ENCODE measurements at regions not wholly inside any gene's neighbourhood (a gene's known extent, or its start where the extent isn't known, plus 50 kb on each side); places are given as distances from the start of the nearest gene placed in this dataset.

- Histone ChIP-seq H3K9me3 (ENCODE audit: control insufficient read depth in 4 of 4, low read length in 3 of 4) (no peaks in the 10 kb centered on the region), H3K9ac (ENCODE audit: low read depth in 1 of 2, low read length in 2 of 2) (no peak overlapping the region), H3K4me1 (ENCODE audit: control insufficient read depth in 4 of 4, insufficient read depth in 4 of 4, low read length in 3 of 4) (no peaks in the 10 kb centered on the region), H3K27me3 (ENCODE audit: control insufficient read depth in 4 of 4, insufficient read depth in 4 of 4, low read length in 3 of 4) (no peaks in the 10 kb centered on the region), H3K4me3 (ENCODE audit: low read depth in 1 of 3, low read length in 3 of 3) (no peak overlapping the region), H3K27ac (ENCODE audit: low read depth in 1 of 2, low read length in 2 of 2) (no peak overlapping the region), H3K36me3 (ENCODE audit: control insufficient read depth in 4 of 4, insufficient read depth in 3 of 4, low read depth in 1 of 4, low read length in 3 of 4) (no peaks in the 10 kb centered on the region)
- DNase-seq (ENCODE audit: low spot score), result no peak
- TF ChIP-seq, protein P1, sequence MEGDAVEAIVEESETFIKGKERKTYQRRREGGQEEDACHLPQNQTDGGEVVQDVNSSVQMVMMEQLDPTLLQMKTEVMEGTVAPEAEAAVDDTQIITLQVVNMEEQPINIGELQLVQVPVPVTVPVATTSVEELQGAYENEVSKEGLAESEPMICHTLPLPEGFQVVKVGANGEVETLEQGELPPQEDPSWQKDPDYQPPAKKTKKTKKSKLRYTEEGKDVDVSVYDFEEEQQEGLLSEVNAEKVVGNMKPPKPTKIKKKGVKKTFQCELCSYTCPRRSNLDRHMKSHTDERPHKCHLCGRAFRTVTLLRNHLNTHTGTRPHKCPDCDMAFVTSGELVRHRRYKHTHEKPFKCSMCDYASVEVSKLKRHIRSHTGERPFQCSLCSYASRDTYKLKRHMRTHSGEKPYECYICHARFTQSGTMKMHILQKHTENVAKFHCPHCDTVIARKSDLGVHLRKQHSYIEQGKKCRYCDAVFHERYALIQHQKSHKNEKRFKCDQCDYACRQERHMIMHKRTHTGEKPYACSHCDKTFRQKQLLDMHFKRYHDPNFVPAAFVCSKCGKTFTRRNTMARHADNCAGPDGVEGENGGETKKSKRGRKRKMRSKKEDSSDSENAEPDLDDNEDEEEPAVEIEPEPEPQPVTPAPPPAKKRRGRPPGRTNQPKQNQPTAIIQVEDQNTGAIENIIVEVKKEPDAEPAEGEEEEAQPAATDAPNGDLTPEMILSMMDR (IDR thresholded peaks at IDR 0.05; ENCODE audit: low read depth, low read length, missing input control), result no peak
- TF ChIP-seq NR2F2 (IDR thresholded peaks at IDR 0.05) (no peak), MAX (IDR thresholded peaks at IDR 0.05) (no peak), EGR1 (IDR thresholded peaks at IDR 0.05; ENCODE audit: low read depth in 2 of 2) (no peak), TAF1 (conservative IDR thresholded peaks at IDR 0.05) (no peak), FOXA1 (IDR thresholded peaks at IDR 0.05) (no peak)
- 95% methylated on average over 18 of the region's 18 CpGs for WGBS
Observed at GRCh38 chr11:70528794-70529580, 130.7 kb downstream of the CTTN start.

GRCh38 chr11:70530010-70530409 lies 131.7 kb downstream of the CTTN start:
- Histone ChIP-seq H3K27me3 (ENCODE audit: control insufficient read depth in 4 of 4, insufficient read depth in 4 of 4, low read length in 3 of 4) (no peaks in the 10 kb centered on the region), H3K9me3 (ENCODE audit: control insufficient read depth in 4 of 4, low read length in 3 of 4) (no peaks in the 10 kb centered on the region), H3K27ac (ENCODE audit: low read depth in 1 of 2, low read length in 2 of 2) (no peak overlapping the region), H3K36me3 (ENCODE audit: control insufficient read depth in 4 of 4, insufficient read depth in 3 of 4, low read depth in 1 of 4, low read length in 3 of 4) (no peaks in the 10 kb centered on the region), H3K4me1 (ENCODE audit: control insufficient read depth in 4 of 4, insufficient read depth in 4 of 4, low read length in 3 of 4) (no peaks in the 10 kb centered on the region), H3K9ac (ENCODE audit: low read depth in 1 of 2, low read length in 2 of 2) (no peak overlapping the region), H3K4me3 (ENCODE audit: low read depth in 1 of 3, low read length in 3 of 3) (no peak overlapping the region)
- DNase-seq (ENCODE audit: low spot score), result no peak
- WGBS, result 95% methylated on average over 10 of the region's 10 CpGs
- no peak for TF ChIP-seq ZBTB33 (IDR thresholded peaks at IDR 0.05)
- TF ChIP-seq ATF3 (IDR thresholded peaks at IDR 0.05), result no peak
- TF ChIP-seq HNF4G (IDR thresholded peaks at IDR 0.05), result no peak
- TF ChIP-seq GABPA (IDR thresholded peaks at IDR 0.05 in 1 of 2, conservative IDR thresholded peaks at IDR 0.05 in 1 of 2), result no peak
- no peak for TF ChIP-seq TAF1 (conservative IDR thresholded peaks at IDR 0.05)
- TF ChIP-seq JUND (IDR thresholded peaks at IDR 0.05), result no peak
- TF ChIP-seq EGR1 (IDR thresholded peaks at IDR 0.05; ENCODE audit: low read depth in 2 of 2), result no peak
- no peak for TF ChIP-seq FOXA1 (IDR thresholded peaks at IDR 0.05)

- Histone ChIP-seq H3K4me3 (ENCODE audit: low read depth in 1 of 3, low read length in 3 of 3) (no peak overlapping the region), H3K4me1 (ENCODE audit: control insufficient read depth in 4 of 4, insufficient read depth in 4 of 4, low read length in 3 of 4) (no peaks in the 10 kb centered on the region), H3K9me3 (ENCODE audit: control insufficient read depth in 4 of 4, low read length in 3 of 4) (no peaks in the 10 kb centered on the region), H3K36me3 (ENCODE audit: control insufficient read depth in 4 of 4, insufficient read depth in 3 of 4, low read depth in 1 of 4, low read length in 3 of 4) (no peaks in the 10 kb centered on the region), H3K27me3 (ENCODE audit: control insufficient read depth in 4 of 4, insufficient read depth in 4 of 4, low read length in 3 of 4) (no peaks in the 10 kb centered on the region), H3K27ac (ENCODE audit: low read depth in 1 of 2, low read length in 2 of 2) (no peak overlapping the region), H3K9ac (ENCODE audit: low read depth in 1 of 2, low read length in 2 of 2) (no peak overlapping the region)
- WGBS, result 96% methylated on average over 11 of the region's 11 CpGs
- TF ChIP-seq HNF4G (IDR thresholded peaks at IDR 0.05) (no peak), RXRA (IDR thresholded peaks at IDR 0.05) (no peak), SP1 (IDR thresholded peaks at IDR 0.05) (no peak), NR2F2 (IDR thresholded peaks at IDR 0.05) (no peak), FOXA1 (IDR thresholded peaks at IDR 0.05) (no peak), HNF4A (conservative IDR thresholded peaks at IDR 0.05) (no peak)
- TF ChIP-seq, protein P1 (IDR thresholded peaks at IDR 0.05; ENCODE audit: low read depth, low read length, missing input control), result no peak
- DNase-seq (ENCODE audit: low spot score), result no peak
Observed at GRCh38 chr11:70530629-70531185, 132.4 kb downstream of the CTTN start.

Data from liver (tissue), 8 donors.